HG02759 (cell line): ENCODE measurements at regions not wholly inside any gene's neighbourhood (a gene's known extent, or its start where the extent isn't known, plus 50 kb on each side); places are given as distances from the start of the nearest gene placed in this dataset.
"Not testable (repeated sequence)": the region's sequence is repeated elsewhere in the genome, so short reads cannot be mapped to it uniquely, and the experiment has no call there.

Experiments used
- ATAC-seq: cut with Tn5 transposase; IDR thresholded peaks from one replicate; pipeline ENCODE4 v1.9.1; 2021; ENCODE audit warnings: mild to moderate bottlenecking, moderate library complexity; ENCODE audit not compliant: unreplicated experiment

- ATAC-seq: no peak
Measured at GRCh38 chr2:242043538-242044312, 174.2 kb downstream of the RTP5 start.

- no peak for ATAC-seq
Measured at GRCh38 chr2:242044313-242044590, 174.7 kb downstream of the RTP5 start.

- ATAC-seq: not testable (repeated sequence)
Measured at GRCh38 chr2:242045596-242046144, 176.1 kb downstream of the RTP5 start.

DNA sequence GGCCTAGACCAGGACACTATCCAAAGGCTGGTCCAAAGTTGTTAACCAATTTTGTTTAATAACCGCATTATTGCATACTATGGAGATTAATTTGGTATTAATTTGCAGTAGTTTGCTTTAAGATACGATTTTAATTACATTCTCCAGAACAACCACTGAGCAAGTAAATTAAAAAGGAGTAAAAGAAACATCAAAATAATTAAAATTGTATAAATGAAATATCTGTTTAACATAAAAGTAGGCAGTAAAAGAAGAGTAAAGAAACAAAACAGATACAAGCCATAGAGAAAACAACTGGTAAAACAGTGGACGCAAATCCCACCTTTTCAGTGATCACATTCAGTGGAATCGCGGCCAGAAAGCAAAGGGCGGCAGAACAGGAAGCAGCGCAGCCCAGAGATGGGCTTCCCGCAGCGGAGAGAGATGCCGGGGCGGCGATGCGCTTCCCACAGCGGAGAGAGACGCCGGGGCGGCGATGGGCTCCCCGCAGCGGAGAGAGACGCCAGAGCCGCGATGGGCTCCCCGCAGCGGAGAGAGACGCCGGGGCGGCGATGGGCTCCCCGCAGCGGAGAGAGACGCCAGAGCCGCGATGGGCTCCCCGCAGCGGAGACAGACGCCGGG, 176.8 kb downstream of the RTP5 start:
- ATAC-seq: no peak

DNA sequence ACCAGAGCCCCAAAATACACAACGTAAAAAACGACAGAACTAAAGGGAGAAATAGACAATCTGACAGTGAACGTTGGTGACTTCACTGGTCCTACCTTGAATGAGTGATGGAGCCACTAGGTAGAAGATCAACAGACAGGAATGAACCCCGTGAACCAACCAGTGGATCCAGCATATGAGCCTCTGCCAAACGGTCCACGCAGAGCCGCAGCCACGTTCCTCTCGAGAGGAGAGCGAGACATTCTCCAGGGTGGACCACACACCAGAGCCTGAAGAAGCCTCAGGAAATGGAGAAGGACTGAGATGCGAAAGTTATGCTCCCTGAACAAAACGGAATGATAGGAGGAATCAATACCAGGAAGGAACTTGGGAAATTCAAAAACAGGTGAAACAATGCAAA, 178.4 kb downstream of the RTP5 start:
- ATAC-seq: no peak

DNA sequence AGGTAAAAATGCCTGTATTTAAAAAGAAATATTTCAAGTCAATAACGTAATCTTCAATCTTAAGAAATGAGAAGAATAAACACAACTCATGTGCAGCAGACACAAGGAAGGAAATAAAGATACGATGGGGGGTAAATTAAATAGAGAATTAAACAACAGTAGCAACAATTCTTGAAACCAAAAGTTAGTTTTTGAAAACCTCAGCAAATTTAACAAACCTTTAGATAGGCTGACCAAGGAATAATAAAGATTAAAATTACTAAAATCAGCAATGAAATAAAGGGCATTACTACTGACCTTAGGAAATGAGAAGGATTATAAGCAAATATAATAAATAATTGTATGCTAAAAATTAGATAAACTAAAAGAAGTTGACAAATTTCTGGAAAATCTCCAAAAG, 178.9 kb downstream of the RTP5 start:
- ATAC-seq: no peak

- ATAC-seq: not testable (repeated sequence)
Measured at GRCh38 chr2:242049492-242049891, 180.0 kb downstream of the RTP5 start.

GRCh38 chr2:242051463-242051862, 181.9 kb downstream of the RTP5 start:
- ATAC-seq: no peak

DNA sequence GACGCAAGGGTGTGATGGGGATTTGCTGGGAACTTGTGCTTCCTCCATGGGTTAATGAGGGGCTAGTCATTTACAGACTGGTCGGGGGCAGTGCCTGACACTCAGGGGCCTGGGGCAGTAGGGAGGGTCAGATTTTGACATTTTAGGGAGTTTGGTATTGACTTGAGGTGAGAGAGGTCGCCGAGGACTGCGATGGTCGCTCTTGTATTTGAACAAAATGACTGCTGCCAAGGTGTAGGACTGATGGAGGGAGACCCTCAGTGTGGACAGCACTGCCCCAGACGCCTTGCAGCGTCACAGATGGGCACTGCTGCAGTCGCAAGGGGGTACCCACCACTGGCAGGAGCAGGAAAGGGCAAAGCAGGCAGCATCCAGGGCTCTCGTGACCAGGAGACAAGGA, 182.9 kb downstream of the RTP5 start:
- ATAC-seq: no peak

- no peak for ATAC-seq
Measured at GRCh38 chr2:242053921-242054320, 184.4 kb downstream of the RTP5 start.

- no peak for ATAC-seq
Measured at GRCh38 chr2:242054406-242054805, 184.9 kb downstream of the RTP5 start.

DNA sequence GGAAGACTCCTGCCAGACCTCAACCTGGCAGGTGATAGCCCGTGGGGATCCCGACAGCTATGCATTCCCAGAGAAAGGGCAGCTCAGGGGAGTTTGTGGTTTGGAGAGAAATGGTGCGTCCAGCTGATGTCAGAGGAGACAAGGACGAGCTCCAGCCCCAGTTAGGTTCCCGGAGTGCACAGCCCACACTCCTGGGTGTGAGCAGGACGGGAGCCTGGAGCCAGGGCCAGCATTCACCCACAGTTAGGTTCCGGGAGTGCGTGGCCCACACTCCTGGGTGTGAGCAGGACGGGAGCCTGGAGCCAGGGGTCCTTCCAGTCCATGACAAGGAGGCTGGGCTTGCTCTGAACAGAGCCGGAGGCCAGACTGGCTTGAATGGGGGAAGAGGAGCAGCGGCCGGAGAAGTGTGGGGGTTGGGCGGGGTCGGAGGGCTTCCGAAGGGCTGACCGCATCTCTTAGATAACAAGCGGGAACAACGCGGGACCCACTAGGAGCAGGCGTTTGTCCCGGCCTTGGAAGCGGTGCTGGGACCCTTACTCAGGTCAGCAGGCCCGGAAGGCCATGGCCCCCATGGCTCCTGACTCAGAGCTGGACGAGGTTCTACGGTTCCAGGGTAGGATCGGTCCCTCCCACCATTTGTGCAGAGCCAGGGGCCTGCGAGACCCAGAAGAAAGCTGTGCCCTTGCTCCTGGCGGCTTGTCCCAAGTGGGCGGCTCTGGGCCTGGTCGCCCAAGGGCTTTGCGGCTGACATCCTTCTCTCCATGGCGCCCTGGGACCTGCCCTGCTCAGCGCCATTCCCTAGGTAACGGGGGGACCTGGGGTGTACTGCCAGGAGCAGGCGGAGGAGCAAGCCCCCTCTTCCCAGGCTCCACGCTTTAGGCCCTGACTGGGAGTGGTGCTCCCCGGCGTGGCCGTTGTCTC, 185.6 kb downstream of the RTP5 start:
- no peak for ATAC-seq

GRCh38 chr2:242056026-242056425, 186.5 kb downstream of the RTP5 start:
- ATAC-seq: no peak

DNA sequence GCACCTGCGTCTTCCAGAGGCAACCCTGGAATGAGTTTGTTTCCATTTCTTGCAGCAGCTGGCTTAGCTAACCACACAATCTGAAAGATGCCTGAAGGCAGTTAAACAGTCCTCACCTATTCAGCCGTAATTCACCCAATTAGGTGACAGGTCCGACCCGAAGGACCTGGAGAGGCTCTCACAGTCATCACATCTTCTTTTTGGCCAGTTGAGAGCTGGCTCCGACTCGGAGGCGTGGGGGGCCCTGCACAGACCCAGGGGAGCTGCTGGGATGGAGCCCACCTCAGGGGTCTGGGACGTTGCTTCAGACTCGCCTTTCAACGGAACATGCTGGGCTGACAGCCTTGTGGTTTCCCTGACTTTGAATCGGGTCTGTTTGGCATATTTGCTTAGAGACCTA, 187.3 kb downstream of the RTP5 start:
- no peak for ATAC-seq

GRCh38 chr2:242057379-242058040, 188.0 kb downstream of the RTP5 start:
- no peak for ATAC-seq

DNA sequence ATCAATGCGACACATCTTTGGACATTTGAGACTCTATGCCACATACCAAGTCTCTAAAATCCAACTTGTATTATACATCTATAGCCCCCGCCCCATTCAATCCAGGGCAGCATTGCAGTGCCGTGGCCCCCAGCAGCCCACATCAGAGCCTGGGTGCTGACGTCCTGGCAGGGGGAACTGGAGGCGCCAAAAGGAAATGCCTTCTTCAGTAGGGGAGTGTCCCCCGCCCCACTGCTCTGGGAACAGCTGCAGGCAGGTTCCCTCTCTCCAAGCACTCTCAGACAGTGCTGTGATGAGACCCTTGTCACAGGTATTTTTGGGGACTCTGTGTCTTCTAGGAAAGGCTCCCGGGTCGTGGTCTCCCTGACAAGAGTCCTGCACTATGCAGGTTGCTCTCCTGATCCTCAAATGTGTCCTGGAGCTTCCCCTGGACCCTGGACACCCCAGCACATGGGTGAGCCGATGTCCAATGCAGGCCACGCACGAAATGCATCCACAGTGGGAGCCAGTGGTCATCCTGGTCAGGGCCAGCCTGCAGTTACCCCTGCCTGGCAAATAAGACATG, 188.7 kb downstream of the RTP5 start:
- ATAC-seq: no peak

GRCh38 chr2:242059566-242059965, 190.0 kb downstream of the RTP5 start:
- ATAC-seq: no peak

- no peak for ATAC-seq
Measured at GRCh38 chr2:242060212-242060835, 190.8 kb downstream of the RTP5 start.

GRCh38 chr2:242061930-242062329, 192.4 kb downstream of the RTP5 start:
- ATAC-seq: not testable (repeated sequence)

- ATAC-seq: no peak
Measured at GRCh38 chr2:242063436-242063835, 193.9 kb downstream of the RTP5 start.
